NCI-H2081 treated with DMSO at 0.1 percent for 48 hours (cell line): ENCODE measurements at regions not wholly inside any gene's neighbourhood (a gene's known extent, or its start where the extent isn't known, plus 50 kb on each side); places are given as distances from the start of the nearest gene placed in this dataset.

ENCODE experiments used
- DNase-seq: peaks from one replicate; lab custom pipeline; 2025; lab: John Stamatoyannopoulos, UW

DNA sequence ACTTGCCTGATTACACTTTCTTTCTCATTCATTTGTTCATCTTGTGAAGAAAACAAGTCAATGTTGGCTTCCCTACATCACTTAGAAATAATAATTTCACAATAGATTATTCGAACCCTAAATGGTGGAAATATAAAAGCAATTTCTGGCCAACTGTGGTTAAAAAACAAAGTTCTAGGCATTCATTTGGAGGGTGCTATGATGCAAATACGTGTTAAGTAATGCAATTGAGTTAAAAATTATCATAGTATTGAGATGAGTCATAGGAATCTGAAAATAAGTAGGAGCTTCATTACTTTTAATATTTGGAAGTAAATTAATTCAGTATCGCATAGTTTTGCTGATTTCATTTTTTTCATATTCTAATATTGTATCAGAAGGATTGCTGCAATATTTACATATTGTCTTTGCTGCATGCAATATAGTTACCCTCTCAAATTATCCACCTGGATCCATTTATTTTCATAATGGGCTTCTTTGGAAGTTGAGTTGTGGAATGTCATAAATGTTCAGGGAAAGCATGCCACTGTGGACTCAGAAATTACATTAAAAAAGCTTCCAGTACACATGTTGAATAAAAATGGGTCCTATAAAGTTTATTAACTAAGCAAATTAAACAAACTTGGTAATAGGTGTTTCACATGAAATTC is 647.7 kb upstream of the WWC1 start:
- DNase-seq, result no peak

DNA sequence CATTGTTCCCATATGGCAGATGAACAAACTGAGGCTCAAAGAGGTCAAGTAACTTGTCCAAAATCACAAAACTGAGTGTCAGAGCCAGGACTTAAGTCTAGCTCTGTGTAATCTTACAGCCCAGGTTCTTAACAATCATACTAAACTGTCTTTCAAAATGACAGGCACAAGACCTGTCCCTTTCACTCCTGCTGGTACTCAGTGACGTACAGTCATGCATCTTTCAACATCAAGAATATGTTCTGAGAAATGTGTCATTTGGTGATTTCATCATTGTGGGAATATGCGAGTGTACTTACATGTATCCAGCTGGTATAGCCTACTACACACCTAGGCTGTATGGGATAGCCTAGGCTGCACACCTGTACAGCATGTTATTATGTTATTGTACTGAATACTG is 646.8 kb upstream of the WWC1 start:
- DNase-seq, result no peak

DNA sequence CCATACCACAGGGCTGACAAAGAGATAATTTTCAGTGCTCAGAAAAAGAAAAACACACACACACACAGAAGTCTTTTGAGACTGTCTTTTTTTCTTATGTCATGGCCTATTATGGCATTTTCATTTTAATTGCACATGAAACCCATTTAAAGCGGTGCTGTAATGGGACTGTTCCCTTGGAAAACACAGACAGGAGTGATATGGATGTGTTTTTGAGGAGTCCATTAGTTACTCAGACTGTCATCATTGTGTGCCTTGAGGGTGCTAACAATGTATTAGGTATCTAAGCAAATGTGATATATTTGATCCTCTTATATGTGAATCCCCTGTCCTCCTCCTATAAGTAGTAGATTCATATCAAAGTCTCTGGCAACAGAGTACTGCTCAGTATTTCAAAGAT is 642.0 kb upstream of the WWC1 start:
- DNase-seq, result no peak

DNA sequence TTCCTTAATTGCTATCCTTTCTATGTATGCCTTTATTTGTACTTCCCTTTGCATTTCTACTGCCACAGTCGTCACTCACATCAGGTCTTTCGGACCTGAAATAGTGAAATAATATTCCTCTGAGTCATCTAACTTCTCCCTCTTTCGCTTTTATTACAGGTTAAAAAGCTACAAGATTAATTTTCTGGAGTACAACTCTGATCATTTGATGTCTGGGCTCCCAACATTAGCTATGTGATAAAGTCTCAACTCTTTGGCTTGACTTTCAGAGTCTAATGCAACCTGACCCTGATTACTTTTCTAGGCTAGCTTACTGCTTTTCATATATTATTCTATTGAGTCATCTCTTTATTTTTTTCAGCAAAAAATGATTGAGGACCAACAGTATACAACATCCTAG is 638.8 kb upstream of the WWC1 start:
- no peak for DNase-seq

DNA sequence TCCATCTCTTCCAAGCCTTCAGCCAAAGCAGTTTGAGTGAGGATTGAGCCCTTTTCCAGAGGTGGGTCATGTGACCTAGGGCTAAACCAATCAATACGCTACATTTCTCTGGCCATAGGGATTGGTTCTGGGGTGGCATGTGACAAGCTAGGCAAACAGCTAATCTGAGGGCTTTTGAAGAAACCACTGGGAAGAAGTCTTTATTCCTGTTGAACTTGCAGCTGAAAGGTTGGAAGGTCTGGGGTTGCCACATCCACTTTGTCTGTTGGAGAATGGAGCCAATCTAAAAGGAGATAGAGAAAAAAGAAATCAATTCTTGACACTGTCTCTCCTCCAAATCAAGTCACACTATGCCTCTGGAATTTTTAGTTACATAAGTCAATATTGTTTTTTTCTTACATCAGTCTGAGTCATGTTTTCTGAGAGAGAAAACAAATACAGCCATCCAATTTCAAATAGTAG is 637.8 kb upstream of the WWC1 start:
- no peak for DNase-seq

DNA sequence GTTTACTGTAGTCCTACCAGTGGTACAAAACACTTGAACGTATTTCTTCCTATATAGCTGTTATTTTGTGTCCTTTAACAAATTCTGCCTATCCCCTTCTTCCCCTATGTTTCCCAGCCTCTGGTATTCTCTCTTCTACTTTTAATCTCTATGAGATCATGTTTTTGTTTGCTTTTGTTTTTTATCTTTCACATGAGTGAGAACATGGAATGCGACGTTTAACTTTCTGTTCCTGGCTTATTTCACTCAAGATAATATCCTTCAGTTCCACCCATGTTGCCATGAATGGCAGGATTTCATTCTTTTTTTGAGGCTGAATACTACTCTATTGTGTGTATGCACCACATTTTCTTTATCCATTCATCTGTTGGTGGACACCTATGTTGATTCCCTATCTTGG is 634.4 kb upstream of the WWC1 start:
- DNase-seq, result no peak

DNA sequence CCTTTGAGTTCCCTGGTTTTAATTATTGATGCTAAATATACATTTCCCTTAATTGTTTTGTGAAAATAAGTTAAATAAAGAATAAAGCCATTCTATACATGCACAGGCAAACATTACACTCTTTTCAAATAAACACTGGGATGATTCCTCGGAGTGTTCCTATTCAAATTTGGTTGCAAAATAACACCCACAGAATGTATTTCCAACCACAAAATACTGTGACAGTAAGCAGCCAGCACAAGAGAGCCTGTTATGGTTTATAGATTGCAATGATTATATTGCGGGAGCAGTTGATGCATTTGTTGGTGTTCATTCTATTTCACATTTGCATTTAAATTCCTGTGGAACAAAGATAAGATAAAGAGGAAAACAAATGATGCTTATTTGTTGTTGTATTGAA is 632.6 kb upstream of the WWC1 start:
- DNase-seq, result no peak

DNA sequence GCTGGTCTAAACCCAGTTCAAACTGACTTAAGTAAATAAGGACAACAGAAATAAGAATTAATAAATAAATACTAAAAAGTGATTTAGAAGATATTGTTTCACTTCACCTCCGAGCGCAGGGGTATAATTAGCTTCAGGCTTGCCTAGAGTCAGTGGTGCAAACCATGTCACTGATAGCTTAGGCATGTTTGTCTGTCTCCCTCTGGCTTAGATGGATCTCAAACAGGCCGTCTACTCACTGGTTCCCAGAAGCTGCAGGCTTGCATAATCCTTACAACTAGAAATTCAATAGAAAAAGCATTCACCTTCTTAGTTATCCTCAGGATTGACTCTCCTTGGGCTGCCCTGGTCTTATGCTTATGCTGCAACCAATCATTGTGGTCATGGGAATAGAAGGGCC is 629.8 kb upstream of the WWC1 start:
- no peak for DNase-seq

DNA sequence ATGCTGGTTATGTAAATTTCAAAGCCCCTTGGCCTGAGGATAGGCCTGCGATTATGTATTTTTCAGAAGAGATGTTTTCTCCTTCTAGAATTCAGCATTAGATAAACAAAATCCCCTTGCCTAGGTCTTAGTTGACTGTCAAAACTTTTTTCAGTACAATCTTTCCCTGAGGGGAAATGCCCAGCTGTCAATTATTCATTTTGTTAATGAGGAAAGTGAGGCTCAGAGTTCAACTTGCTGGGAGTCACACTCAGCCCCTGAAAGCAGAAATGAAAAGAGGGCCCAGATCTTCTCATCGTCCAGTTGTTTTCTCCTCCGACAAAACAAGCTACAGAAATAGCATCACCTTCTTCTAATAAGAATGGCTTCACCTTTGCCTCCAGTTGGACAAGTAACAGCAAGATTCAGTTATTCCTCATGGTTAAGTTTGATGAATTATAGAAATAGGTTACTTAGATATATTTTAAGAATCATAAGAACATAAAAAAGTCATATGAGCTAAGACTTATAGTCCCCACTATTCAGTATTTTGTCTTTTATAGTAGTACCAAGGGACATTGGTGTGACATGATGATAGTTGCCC is 627.1 kb upstream of the WWC1 start:
- DNase-seq, result no peak

DNA sequence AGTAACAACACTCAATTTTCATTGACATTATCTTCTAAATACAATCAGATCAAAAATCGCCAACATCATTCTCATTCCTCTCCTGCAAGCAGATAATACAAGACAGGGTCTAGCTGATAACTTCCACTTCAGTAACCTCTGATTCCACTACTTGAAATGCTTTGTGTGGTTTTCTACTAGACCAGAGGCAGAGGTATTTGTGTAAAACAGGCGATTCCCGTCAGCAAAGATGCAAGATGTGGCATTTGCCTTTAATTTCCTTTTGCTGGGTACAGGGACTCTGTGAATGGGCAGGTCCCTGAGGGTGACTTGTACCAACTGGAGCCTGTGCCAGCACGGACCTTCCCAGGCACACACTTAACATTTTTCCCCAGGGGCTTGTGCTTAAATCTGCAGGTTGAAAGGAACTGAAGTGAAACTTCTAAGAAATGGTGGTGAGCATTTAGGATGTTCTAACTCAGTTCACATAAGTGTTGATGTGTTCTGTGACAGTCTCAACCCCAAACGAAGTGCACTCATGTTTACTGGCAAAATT is 625.5 kb upstream of the WWC1 start:
- no peak for DNase-seq

DNA sequence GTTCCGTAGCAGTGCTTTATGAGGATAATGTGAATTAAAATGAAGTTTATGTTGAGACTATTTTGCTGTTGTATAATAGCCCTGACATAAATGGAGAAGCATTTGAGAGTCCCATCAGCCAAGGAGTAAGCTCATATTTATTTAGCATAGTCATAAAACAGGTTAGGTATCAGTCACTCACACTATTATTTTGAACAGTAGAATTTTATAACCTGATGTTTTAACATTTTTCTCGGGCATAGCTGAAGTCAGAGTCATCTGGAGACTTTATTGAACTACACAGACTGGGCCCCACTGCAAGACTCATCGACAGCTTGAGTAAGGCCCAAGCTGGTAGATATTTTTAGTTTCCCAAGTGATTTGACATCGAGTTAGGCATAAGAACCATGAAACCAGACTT is 620.3 kb upstream of the WWC1 start:
- no peak for DNase-seq

DNA sequence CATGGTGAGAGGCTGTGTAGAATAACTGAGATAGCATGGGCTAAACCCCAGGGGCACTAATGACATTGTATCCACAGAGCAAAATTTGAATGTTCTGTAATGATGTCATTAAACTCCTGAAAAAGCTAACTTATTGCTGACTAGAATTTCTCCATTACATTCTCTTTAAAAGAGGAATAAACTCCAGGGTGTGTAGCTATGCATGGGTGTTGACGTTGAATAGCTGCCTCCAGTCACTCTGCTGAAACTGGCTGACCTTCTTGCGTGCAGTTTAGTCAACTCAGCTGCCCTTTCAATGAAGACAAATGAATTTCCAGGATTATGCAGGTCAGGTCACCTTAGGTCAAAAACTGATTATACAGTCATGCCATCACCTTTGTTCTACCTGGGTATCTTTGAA is 617.5 kb upstream of the WWC1 start:
- no peak for DNase-seq

DNA sequence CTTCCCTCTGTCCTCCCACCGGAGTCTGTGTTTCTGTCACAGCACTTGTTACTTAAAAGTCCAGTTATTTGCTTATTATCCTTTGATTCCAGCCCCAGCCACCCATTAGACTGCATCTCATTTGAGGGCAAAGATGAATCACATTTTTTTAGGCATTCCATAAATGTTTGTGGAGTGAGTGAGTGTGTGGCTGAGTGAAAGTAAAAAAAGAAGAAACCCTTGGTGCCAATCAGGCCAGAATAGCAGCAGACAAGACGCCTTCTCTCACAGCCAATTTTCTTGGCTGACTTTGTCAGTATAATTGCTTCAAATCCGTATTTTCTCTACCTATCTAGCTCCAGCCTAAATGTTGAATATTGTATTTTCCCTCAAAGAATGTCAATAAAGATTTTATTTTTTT is 613.0 kb upstream of the WWC1 start:
- DNase-seq, result no peak

DNA sequence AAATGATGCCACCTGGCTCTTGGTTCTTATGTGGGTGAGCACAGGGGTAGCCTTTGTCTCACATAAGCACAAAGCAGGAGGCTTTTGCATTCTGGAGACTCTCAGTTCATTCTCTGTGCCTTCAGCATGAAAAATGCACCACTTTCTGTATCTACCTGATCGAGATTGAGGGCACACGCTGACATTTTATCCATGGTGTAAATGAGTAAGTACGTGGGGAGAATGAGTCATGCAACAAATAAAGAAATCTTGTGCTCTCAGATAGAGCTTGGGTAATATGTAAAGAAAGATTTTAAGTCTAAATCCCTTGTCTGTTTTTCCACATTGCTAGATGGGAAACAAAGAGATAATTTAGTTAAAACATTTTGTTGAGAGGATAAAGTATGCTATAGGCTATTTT is 607.2 kb upstream of the WWC1 start:
- no peak for DNase-seq

DNA sequence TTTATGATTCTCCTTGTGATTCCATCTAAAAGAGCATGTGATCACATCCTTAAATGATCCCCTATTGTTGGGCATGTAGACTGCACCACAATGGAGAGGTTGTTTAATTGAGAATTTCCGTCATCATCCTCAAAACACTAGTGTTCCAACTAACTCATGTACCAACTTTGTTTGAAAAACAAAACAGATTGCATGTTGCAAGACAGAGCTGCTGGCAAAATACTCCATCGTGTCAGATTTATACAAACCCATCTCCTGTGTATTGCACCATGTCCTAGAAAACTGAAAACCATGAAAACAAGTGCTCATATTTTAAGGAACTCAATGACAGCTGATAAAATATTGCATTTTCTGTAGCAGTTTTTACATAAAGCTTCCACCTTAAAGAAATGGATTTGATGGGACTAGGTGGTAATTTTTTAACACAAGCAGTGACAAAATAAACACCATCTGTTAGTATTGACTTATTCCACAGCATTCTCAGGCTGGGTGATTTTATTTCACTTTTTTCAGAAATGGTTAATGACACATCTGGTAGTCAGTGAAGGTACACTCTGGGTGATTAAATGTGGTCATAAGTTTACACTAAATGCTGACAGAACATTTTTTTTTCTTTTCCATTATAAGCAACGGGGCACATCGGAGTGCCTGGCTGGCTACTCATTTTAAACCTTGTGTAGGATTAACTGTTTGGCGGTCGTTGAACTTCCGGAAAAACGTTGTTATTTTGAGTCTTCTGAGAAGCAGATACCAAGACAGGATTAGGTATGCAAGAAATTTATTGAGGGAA is 602.9 kb upstream of the WWC1 start:
- DNase-seq, result no peak

DNA sequence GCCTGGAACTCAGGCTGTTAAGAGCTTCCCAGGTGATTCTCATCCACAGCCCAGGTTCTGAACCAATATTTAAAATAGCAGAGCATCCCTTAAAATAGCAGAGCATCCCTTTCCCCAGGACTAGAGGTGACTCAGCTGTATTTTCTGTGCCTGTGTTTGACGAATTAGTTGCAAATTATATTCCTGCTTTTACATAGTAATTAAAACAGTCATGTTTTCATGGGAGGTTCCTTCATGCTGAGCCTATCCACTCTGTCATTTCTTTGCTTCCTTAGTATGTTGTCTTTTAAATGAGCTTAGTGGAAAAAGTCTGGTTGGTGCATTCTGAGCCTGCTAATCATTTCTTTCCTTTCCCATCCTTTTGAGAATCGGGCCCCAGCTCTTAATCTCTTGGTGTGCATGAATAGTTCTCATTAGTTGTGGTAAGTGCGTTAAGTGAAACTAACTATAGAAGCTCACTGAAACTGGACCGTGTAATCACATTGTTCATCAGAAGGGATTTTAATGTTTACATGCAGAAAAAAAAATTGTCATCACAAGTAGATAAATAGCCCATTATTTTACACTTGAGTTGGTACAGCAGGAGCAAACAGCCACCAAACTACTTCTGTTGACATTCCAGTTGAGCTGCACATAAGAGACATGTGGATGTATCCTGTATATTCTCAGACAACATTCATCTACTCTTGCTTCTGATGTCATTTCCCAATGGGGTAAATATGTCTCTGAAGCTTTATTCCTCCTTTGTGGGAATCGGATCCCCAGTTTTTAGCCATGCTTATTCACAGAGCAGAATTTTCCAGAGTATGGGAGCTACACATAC is 596.9 kb upstream of the WWC1 start:
- no peak for DNase-seq

DNA sequence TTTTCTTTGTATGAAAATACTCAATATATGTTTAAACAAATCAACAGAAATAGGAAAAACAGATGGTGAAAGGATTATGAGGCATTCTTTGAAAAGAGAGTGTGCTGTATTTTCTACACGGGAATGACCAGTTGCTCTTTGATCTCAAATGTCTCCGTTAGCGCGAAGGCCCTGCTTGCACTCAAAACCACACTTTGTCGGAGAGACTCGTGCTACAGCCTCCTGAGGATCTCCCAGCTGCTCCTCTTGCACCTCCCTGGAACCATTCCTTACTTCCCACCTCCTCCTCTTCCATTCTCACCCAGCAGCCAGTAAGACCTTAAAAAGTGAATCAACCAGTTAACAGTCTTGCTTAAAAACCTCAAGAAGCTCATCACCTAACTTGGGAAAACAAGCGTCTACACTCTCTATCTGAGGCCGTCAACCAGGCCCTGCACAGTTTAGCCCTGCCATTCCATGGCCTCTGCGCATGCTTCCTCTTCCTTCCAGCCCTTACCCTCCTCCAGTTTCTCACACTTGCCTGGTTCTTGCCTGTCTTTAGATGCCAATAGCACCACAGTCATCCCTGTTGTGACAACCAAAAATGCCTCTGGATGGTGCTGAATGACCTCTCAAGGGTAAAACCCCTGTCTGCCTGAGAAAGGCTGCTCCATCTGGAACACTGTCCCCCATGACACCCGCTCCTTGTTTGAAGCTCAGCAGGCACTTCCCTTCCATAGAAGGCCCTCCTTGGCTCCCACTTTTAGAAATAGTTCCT is 594.7 kb upstream of the WWC1 start:
- no peak for DNase-seq

DNA sequence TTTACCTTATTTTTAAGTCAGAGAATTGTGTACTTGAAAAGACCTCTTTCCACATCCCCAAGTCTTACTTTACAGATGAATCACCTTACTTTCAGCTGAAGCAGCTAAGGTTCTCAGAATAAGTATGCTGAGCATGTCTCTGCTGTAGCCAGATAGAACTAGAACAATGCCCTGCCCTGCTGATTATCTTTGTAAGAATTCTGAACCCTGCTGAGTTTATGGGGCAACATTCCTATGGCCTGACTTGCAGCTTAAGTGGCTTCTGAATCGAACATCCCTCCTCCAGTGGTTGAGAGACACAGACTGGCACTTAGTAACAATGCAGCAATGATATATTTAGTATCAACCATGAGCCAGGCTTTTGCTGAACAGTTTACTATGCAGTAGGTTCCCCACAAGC is 592.0 kb upstream of the WWC1 start:
- DNase-seq, result no peak

DNA sequence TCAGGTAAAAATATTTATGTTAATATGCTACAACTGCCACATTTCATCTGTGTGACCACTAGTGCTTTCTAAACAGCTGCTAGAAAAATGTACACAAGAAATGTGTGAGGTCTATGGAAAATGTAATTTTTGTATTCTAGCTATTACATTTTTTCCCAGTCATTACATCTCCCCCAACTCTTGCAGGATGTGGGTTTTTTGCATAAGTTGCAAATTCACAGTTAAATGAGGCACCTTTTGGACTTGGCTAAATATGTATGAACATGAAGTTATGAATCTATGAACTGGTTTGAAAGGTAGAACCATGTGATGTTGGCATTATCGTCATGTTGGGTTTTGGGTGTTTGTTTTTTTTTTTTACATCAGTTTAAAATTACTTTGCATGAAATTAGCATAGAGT is 590.4 kb upstream of the WWC1 start:
- DNase-seq, result no peak

DNA sequence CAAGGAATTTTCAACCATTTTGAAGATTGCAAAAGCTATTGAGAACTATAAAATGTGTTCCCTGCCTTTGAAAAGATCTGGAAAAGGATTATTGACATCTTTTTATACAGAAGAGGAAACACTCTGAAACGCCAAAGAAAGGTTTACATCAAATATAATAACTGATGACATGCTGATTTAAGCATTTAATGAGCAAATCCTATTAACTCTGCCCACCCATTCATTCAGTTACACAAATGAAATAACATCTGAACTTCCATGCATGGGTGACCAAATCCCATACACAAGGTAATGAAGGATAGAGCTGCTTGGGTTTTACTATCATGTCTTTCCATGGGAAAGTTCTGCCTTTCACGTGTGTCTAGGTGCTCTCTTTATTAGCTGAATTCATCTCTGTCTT is 589.4 kb upstream of the WWC1 start:
- DNase-seq, result no peak

DNA sequence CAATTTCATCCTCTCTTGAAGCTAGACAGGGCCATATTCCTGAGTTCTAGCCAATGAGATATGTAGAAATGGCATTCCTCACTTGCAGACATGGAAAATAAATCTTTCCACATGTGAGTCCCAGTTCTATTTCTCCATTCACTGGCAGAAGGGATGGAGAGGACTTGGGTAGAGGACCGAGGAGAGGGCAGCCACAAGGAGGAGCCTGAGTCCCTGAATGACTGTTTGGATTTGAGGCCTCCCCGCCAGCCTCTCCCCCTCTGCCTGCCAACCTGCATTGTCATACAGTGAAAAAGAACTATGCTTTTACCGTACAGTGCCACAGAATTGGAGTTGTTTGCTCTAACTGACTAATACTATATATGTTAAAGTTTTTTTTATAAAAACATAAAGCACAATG is 583.0 kb upstream of the WWC1 start:
- no peak for DNase-seq

DNA sequence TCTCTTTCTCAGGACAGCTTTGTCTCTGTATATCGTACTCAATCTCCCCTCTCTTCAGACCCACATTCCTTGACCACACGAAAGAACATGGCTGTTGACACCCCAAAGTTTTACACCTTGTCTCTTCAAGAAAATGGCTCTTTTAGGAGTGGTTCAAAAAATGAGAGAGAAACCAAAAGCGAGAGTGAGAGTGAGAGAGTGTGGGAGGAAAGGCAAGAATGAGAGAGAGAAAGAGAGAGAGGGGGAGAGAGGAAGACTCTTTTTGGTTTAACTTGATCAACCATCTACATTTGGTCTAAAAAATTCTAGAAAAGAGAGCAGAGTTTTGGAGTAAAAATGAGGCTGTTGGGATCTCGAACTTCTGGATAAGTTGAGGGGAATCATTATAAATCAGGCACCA is 581.8 kb upstream of the WWC1 start:
- DNase-seq, result no peak
